ENCODE measurements at regions not wholly inside any gene's neighbourhood (a gene's known extent, or its start where the extent isn't known, plus 50 kb on each side); places are given as distances from the start of the nearest gene placed in this dataset.

GRCh38 chr18:71077451-71077850 lies 788.6 kb downstream of the SOCS6 start (continued):
- TF ChIP-seq TCF7 (CRISPR knock-in tag; IDR thresholded peaks at IDR 0.05; ENCODE audit: low read depth) (no peak), ARID4B (CRISPR knock-in tag; IDR thresholded peaks at IDR 0.05; ENCODE audit: borderline replicate concordance) (no peak), ZNF232 (CRISPR knock-in tag; IDR thresholded peaks at IDR 0.05) (no peak)

- no peak overlapping the region for H3K4me3 Mint-ChIP-seq
- H3K4me1 Mint-ChIP-seq = no peaks in the 10 kb centered on the region
- CTCF ChIA-PET = no interaction called here
- H3K9me3 Mint-ChIP-seq = peaks cover 80% of the 10 kb centered on the region
- no peak overlapping the region for H3K27ac Mint-ChIP-seq
- peaks cover 61% of the 10 kb centered on the region for H3K36me3 Mint-ChIP-seq
- H3K27me3 Mint-ChIP-seq (ENCODE audit: low read depth) = peaks cover 12% of the 10 kb centered on the region
- DNase-seq (ENCODE audit: low spot score) = no peak
- ATAC-seq = no peak
- POLR2A ChIA-PET = no interaction called here
- TF ChIP-seq ATF6 (CRISPR knock-in tag; IDR thresholded peaks at IDR 0.05) (no peak), PRRX2 (CRISPR knock-in tag; IDR thresholded peaks at IDR 0.05) (no peak), NR2C2 (CRISPR knock-in tag; IDR thresholded peaks at IDR 0.05) (no peak), SMAD4 (CRISPR knock-in tag; IDR thresholded peaks at IDR 0.05) (no peak), MYBL2 (CRISPR knock-in tag; IDR thresholded peaks at IDR 0.05) (no peak), ZNF121 (CRISPR knock-in tag; IDR thresholded peaks at IDR 0.05) (no peak), TCF7 (CRISPR knock-in tag; IDR thresholded peaks at IDR 0.05; ENCODE audit: low read depth) (no peak), SP1 (CRISPR knock-in tag; conservative IDR thresholded peaks at IDR 0.05) (no peak)
These were observed 786.3 kb downstream of the SOCS6 start for GRCh38 chr18:71075147-71075546.

- ChIA-PET POLR2A (no interaction called here), CTCF (no interaction called here)
- Mint-ChIP-seq H3K9me3 (peaks cover 70% of the 10 kb centered on the region), H3K4me3 (no peak overlapping the region), H3K4me1 (no peaks in the 10 kb centered on the region), H3K27me3 (ENCODE audit: low read depth) (peaks cover 8% of the 10 kb centered on the region), H3K36me3 (peaks cover 46% of the 10 kb centered on the region), H3K27ac (no peak overlapping the region)
- TF ChIP-seq CREM (CRISPR knock-in tag; IDR thresholded peaks at IDR 0.05) = no peak
- no peak for TF ChIP-seq FOXK1 (CRISPR knock-in tag; IDR thresholded peaks at IDR 0.05)
- TF ChIP-seq ZNF416 (CRISPR knock-in tag; IDR thresholded peaks at IDR 0.05) = no peak
- TF ChIP-seq ELF4 (CRISPR knock-in tag; IDR thresholded peaks at IDR 0.05; ENCODE audit: low read depth) = no peak
- no peak for TF ChIP-seq USF1 (CRISPR knock-in tag; IDR thresholded peaks at IDR 0.05)
- TF ChIP-seq ARID4B (CRISPR knock-in tag; IDR thresholded peaks at IDR 0.05; ENCODE audit: borderline replicate concordance) = no peak
- no peak for ATAC-seq
- DNase-seq (ENCODE audit: low spot score) = no peak
These were observed 779.5 kb downstream of the SOCS6 start for GRCh38 chr18:71068338-71068737.
